ENCODE measurements at regions not wholly inside any gene's neighbourhood (a gene's known extent, or its start where the extent isn't known, plus 50 kb on each side); places are given as distances from the start of the nearest gene placed in this dataset.

GRCh38 chr15:69537901-69538300, 85.3 kb downstream of the RPLP1 start:
- H3K4me3 ChIP-seq (ENCODE audit: low read length): no peak overlapping the region
- H3K4me1 ChIP-seq (ENCODE audit: insufficient read depth, low read length): no peaks in the 10 kb centered on the region
- no peaks in the 10 kb centered on the region for H3K27me3 ChIP-seq (ENCODE audit: insufficient read depth, low read length)
- H3K9me3 ChIP-seq (ENCODE audit: low read depth, low read length): no peaks in the 10 kb centered on the region

- H3K4me1 ChIP-seq (ENCODE audit: insufficient read depth, low read length): no peaks in the 10 kb centered on the region
- no peaks in the 10 kb centered on the region for H3K9me3 ChIP-seq (ENCODE audit: low read depth, low read length)
- no peak overlapping the region for H3K4me3 ChIP-seq (ENCODE audit: low read length)
- no peaks in the 10 kb centered on the region for H3K27me3 ChIP-seq (ENCODE audit: insufficient read depth, low read length)
Measured at GRCh38 chr15:69538379-69538778, 85.8 kb downstream of the RPLP1 start.

GRCh38 chr15:69539345-69539744, 86.7 kb downstream of the RPLP1 start:
- Histone ChIP-seq H3K4me3 (ENCODE audit: low read length) (no peak overlapping the region), H3K4me1 (ENCODE audit: insufficient read depth, low read length) (no peaks in the 10 kb centered on the region), H3K27me3 (ENCODE audit: insufficient read depth, low read length) (no peaks in the 10 kb centered on the region), H3K9me3 (ENCODE audit: low read depth, low read length) (no peaks in the 10 kb centered on the region)

GRCh38 chr15:69540622-69541021, 88.0 kb downstream of the RPLP1 start:
- Histone ChIP-seq H3K4me1 (ENCODE audit: insufficient read depth, low read length) (no peaks in the 10 kb centered on the region), H3K27me3 (ENCODE audit: insufficient read depth, low read length) (no peaks in the 10 kb centered on the region), H3K9me3 (ENCODE audit: low read depth, low read length) (no peaks in the 10 kb centered on the region), H3K4me3 (ENCODE audit: low read length) (no peak overlapping the region)

GRCh38 chr15:69542028-69542427, 89.4 kb downstream of the RPLP1 start:
- no peak overlapping the region for H3K4me3 ChIP-seq (ENCODE audit: low read length)
- H3K4me1 ChIP-seq (ENCODE audit: insufficient read depth, low read length): peaks cover 6% of the 10 kb centered on the region
- no peaks in the 10 kb centered on the region for H3K27me3 ChIP-seq (ENCODE audit: insufficient read depth, low read length)
- H3K9me3 ChIP-seq (ENCODE audit: low read depth, low read length): no peaks in the 10 kb centered on the region

GRCh38 chr15:69543681-69544364, 91.2 kb downstream of the RPLP1 start:
- Histone ChIP-seq H3K4me1 (ENCODE audit: insufficient read depth, low read length) (peaks cover 6% of the 10 kb centered on the region), H3K27me3 (ENCODE audit: insufficient read depth, low read length) (no peaks in the 10 kb centered on the region), H3K9me3 (ENCODE audit: low read depth, low read length) (no peaks in the 10 kb centered on the region), H3K4me3 (ENCODE audit: low read length) (no peak overlapping the region)

GRCh38 chr15:69544365-69545113, 91.9 kb downstream of the RPLP1 start:
- Histone ChIP-seq H3K4me3 (ENCODE audit: low read length) (no peak overlapping the region), H3K4me1 (ENCODE audit: insufficient read depth, low read length) (peaks cover 6% of the 10 kb centered on the region), H3K9me3 (ENCODE audit: low read depth, low read length) (no peaks in the 10 kb centered on the region), H3K27me3 (ENCODE audit: insufficient read depth, low read length) (no peaks in the 10 kb centered on the region)

- peaks cover 6% of the 10 kb centered on the region for H3K4me1 ChIP-seq (ENCODE audit: insufficient read depth, low read length)
- no peaks in the 10 kb centered on the region for H3K9me3 ChIP-seq (ENCODE audit: low read depth, low read length)
- H3K4me3 ChIP-seq (ENCODE audit: low read length): no peak overlapping the region
- no peaks in the 10 kb centered on the region for H3K27me3 ChIP-seq (ENCODE audit: insufficient read depth, low read length)
Measured at GRCh38 chr15:69546182-69546581, 93.6 kb downstream of the RPLP1 start.

- no peak overlapping the region for H3K4me3 ChIP-seq (ENCODE audit: low read length)
- H3K9me3 ChIP-seq (ENCODE audit: low read depth, low read length): peaks cover 9% of the 10 kb centered on the region
- H3K27me3 ChIP-seq (ENCODE audit: insufficient read depth, low read length): no peaks in the 10 kb centered on the region
- peaks cover 6% of the 10 kb centered on the region for H3K4me1 ChIP-seq (ENCODE audit: insufficient read depth, low read length)
Measured at GRCh38 chr15:69548395-69549180, 96.0 kb downstream of the RPLP1 start.

- Histone ChIP-seq H3K4me1 (ENCODE audit: insufficient read depth, low read length) (peaks cover 2% of the 10 kb centered on the region), H3K27me3 (ENCODE audit: insufficient read depth, low read length) (no peaks in the 10 kb centered on the region), H3K4me3 (ENCODE audit: low read length) (no peak overlapping the region), H3K9me3 (ENCODE audit: low read depth, low read length) (peaks cover 9% of the 10 kb centered on the region)
Measured at GRCh38 chr15:69551391-69552056, 98.9 kb downstream of the RPLP1 start.

GRCh38 chr15:69552057-69552815, 99.6 kb downstream of the RPLP1 start:
- no peak overlapping the region for H3K4me3 ChIP-seq (ENCODE audit: low read length)
- no peaks in the 10 kb centered on the region for H3K27me3 ChIP-seq (ENCODE audit: insufficient read depth, low read length)
- H3K9me3 ChIP-seq (ENCODE audit: low read depth, low read length): peaks cover 9% of the 10 kb centered on the region
- H3K4me1 ChIP-seq (ENCODE audit: insufficient read depth, low read length): no peaks in the 10 kb centered on the region

- H3K9me3 ChIP-seq (ENCODE audit: low read depth, low read length): peaks cover 9% of the 10 kb centered on the region
- no peak overlapping the region for H3K4me3 ChIP-seq (ENCODE audit: low read length)
- no peaks in the 10 kb centered on the region for H3K4me1 ChIP-seq (ENCODE audit: insufficient read depth, low read length)
- no peaks in the 10 kb centered on the region for H3K27me3 ChIP-seq (ENCODE audit: insufficient read depth, low read length)
Measured at GRCh38 chr15:69553686-69554085, 101.1 kb downstream of the RPLP1 start.

- Histone ChIP-seq H3K9me3 (ENCODE audit: low read depth, low read length) (peaks cover 9% of the 10 kb centered on the region), H3K27me3 (ENCODE audit: insufficient read depth, low read length) (no peaks in the 10 kb centered on the region), H3K4me1 (ENCODE audit: insufficient read depth, low read length) (no peaks in the 10 kb centered on the region), H3K4me3 (ENCODE audit: low read length) (no peak overlapping the region)
Measured at GRCh38 chr15:69554279-69554961, 101.8 kb downstream of the RPLP1 start.

- no peaks in the 10 kb centered on the region for H3K4me1 ChIP-seq (ENCODE audit: insufficient read depth, low read length)
- H3K27me3 ChIP-seq (ENCODE audit: insufficient read depth, low read length): no peaks in the 10 kb centered on the region
- no peak overlapping the region for H3K4me3 ChIP-seq (ENCODE audit: low read length)
- peaks cover 9% of the 10 kb centered on the region for H3K9me3 ChIP-seq (ENCODE audit: low read depth, low read length)
Measured at GRCh38 chr15:69555080-69555479, 102.5 kb downstream of the RPLP1 start.
